ENCODE measurements at regions not wholly inside any gene's neighbourhood (a gene's known extent, or its start where the extent isn't known, plus 50 kb on each side); places are given as distances from the start of the nearest gene placed in this dataset.

DNA sequence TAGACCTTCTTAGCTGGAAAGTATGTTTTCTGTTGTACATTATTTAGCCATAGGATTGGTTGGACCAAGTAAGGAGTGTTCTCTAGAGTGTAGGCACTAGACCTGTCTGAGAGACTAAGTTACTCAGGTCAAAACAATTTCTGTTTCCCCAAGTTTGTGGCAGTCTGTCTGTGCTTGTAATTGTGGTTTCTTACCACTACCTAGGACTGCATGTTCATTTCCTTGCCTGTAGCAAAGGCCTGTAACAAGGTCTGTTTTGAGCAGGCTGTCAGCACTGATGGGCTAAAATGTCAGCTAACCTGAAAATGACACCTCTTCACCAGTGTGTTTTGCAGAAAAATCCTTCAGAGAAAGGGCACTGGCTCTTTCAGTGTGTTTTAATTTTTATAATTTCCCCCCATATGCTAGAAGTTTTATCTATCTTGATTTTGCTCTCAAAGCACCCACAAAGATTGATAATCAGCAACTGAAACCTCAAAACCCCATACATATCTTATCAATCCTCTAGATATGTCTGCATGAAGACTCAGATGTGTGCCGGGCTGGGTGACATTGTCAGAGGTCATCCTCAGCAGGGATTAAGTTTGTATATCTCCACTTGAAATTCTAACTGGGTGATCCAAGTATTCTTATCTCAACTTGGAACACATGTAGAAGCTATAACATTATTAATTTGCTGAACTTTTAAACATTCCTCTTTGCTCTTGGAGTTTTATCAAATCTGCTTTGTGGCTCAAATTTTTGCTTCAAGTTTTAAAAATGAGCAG is 50.7 kb upstream of the ST6GALNAC3 start:
- no peak for FAIRE-seq

More for the DNA sequence above, 50.7 kb upstream of the ST6GALNAC3 start:
- ChIA-PET POLR2A (no interaction called here), CTCF (no interaction called here)
- 93% methylated on average over 1 of the region's 1 CpG for WGBS (ENCODE audit: missing lambda C conversion rate)
- no peak overlapping the region for H3K4me2 ChIP-seq
- DNase-seq (ENCODE audit: low read depth in 1 of 2, low spot score in 1 of 2) = no peak
- TF ChIP-seq CHD2 (IDR thresholded peaks at IDR 0.05; ENCODE audit: low read length, partially characterized antibody) (no peak), FOXS1 (CRISPR knock-in tag; IDR thresholded peaks at IDR 0.05) (no peak), NFE2L2 (conservative IDR thresholded peaks at IDR 0.05; ENCODE audit: low read length) (no peak), HMGXB4 (CRISPR knock-in tag; IDR thresholded peaks at IDR 0.05; ENCODE audit: borderline replicate concordance) (no peak), HES2 (IDR thresholded peaks at IDR 0.05) (no peak), ZNF302 (CRISPR knock-in tag; IDR thresholded peaks at IDR 0.05) (no peak), HOXA7 (CRISPR knock-in tag; IDR thresholded peaks at IDR 0.05) (no peak), KDM1A (IDR thresholded peaks at IDR 0.05; ENCODE audit: low read depth) (no peak), HDAC2 (IDR thresholded peaks at IDR 0.05) (no peak), CBX8 (IDR thresholded peaks at IDR 0.05) (no peak), MYC (IDR thresholded peaks at IDR 0.05; ENCODE audit: borderline replicate concordance, low read length) (no peak), CBX2 (IDR thresholded peaks at IDR 0.05; ENCODE audit: borderline replicate concordance, low read depth) (no peak), EHMT2 (IDR thresholded peaks at IDR 0.05; ENCODE audit: low read depth) (no peak)
- TF ChIP-seq, protein P1, sequence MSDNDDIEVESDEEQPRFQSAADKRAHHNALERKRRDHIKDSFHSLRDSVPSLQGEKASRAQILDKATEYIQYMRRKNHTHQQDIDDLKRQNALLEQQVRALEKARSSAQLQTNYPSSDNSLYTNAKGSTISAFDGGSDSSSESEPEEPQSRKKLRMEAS (IDR thresholded peaks at IDR 0.05) = no peak
- no peak overlapping the region for H3K4me3 ChIP-seq
- H3K4me1 ChIP-seq = no peaks in the 10 kb centered on the region
- no peak for ATAC-seq
- H3K27ac ChIP-seq = no peak overlapping the region
- H3K9me3 ChIP-seq = no peaks in the 10 kb centered on the region
